Tibial nerve (tissue), 4 donors: ENCODE measurements at regions not wholly inside any gene's neighbourhood (a gene's known extent, or its start where the extent isn't known, plus 50 kb on each side); places are given as distances from the start of the nearest gene placed in this dataset.

ENCODE experiments used
- EP300 ChIP-seq, 2 donors: sonication (generic); formaldehyde crosslinking; IDR thresholded peaks; one replicate each; pipeline ENCODE4 v1.6.1; 2017; ENCODE audit warnings: antibody characterized with exemption in 2 of 2, mild to moderate bottlenecking in 1 of 2
- POLR2A ChIP-seq, 2 donors: fragments of 450-650 bp; IDR thresholded peaks; one replicate each; pipeline ENCODE4 v1.6.1; 2017; ENCODE audit warnings: antibody characterized with exemption in 2 of 2, mild to moderate bottlenecking in 2 of 2, moderate library complexity in 2 of 2
- TF ChIP-seq, protein P1 (sequence below), 5 experiments: fragments of 200-600 bp in 3 of 5; fragments of 450-650 bp in 2 of 5; sonication (generic) in 3 of 5; IDR thresholded peaks; one replicate each; pipeline ENCODE4 v1.5.1; 2016 to 2019; ENCODE audit warnings: antibody characterized with exemption in 5 of 5, mild to moderate bottlenecking in 3 of 5, moderate library complexity in 2 of 5

DNA sequence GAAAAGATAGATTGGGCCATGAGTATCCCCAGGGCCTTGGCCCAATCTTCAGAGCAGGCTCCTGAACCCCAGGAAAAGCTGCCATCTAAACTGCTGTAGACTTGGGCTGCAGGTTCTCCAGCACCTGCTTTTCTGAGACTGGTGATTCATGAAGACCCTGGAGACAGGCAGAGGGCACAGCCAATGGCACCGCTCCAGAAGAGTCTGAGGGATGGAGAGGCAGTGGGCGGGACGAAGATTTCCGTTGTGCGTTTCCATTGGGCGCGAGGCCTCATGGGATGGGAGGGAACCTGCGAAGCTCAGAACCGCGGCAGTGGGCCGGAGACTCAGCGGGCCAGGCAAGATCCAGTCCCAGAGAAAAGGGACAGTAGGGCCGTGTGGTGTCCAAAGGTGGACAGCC, 375.1 kb downstream of the IPO8 start:
- TF ChIP-seq, protein P1, sequence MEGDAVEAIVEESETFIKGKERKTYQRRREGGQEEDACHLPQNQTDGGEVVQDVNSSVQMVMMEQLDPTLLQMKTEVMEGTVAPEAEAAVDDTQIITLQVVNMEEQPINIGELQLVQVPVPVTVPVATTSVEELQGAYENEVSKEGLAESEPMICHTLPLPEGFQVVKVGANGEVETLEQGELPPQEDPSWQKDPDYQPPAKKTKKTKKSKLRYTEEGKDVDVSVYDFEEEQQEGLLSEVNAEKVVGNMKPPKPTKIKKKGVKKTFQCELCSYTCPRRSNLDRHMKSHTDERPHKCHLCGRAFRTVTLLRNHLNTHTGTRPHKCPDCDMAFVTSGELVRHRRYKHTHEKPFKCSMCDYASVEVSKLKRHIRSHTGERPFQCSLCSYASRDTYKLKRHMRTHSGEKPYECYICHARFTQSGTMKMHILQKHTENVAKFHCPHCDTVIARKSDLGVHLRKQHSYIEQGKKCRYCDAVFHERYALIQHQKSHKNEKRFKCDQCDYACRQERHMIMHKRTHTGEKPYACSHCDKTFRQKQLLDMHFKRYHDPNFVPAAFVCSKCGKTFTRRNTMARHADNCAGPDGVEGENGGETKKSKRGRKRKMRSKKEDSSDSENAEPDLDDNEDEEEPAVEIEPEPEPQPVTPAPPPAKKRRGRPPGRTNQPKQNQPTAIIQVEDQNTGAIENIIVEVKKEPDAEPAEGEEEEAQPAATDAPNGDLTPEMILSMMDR (IDR thresholded peaks at IDR 0.05), result no peak
- no peak for TF ChIP-seq POLR2A (IDR thresholded peaks at IDR 0.05)
- no peak for TF ChIP-seq EP300 (IDR thresholded peaks at IDR 0.05)
